T-cell (primary cell): ENCODE measurements at regions not wholly inside any gene's neighbourhood (a gene's known extent, or its start where the extent isn't known, plus 50 kb on each side); places are given as distances from the start of the nearest gene placed in this dataset.

Experiments used
- ATAC-seq, 4 experiments: fragments of 200-7000 bp in 3 of 4; fragments of 150-1000 bp in 1 of 4; cut with Tn5 transposase; replicated peaks in 1 of 4; 1 replicate in 3 of 4; 2 replicates in 1 of 4; pipeline ENCODE4 v1.10.0; 2021; ENCODE audit warnings: moderate library complexity in 3 of 4, mild to moderate bottlenecking in 2 of 4, moderate number of reproducible peaks in 1 of 4
- CTCF ChIA-PET, 2 donors: fragments of 300-600 bp; sonication (Branson Sonifier 250); formaldehyde crosslinking; loops; one replicate each; lab custom pipeline; 2022; ENCODE audit warnings: antibody characterized with exemption in 2 of 2; lab: Charles Lee
- POLR2A ChIA-PET, 2 donors: fragments of 300-600 bp; sonication (Branson Sonifier 250); formaldehyde crosslinking; loops; one replicate each; lab custom pipeline; 2022; ENCODE audit warnings: antibody characterized with exemption in 2 of 2; lab: Charles Lee
- DNase-seq, 35 experiments: peaks; one replicate each; pipeline versions ENCODE4 v3.0.0 to v3.0.0-alpha.2; 2013 to 2023
- H3K27ac ChIP-seq: one replicate; pipeline ENCODE4 v1.5.1; 2013; ENCODE audit warnings: low read length
- H3K27me3 ChIP-seq, 2 experiments: replicated peaks in 1 of 2; 1 replicate in 1 of 2; 2 replicates in 1 of 2; pipeline versions ENCODE4 v1.6.1 to v1.7.0; 2013; ENCODE audit warnings: low read length in 1 of 2, mixed read lengths in 1 of 2; ENCODE audit not compliant: control insufficient read depth in 2 of 2, insufficient read depth in 2 of 2; ENCODE audit errors: extremely low read depth in 1 of 2
- H3K36me3 ChIP-seq, 2 donors: 1 replicate in 1 of 2; 2 replicates in 1 of 2; pipeline versions ENCODE4 v1.6.1 to v1.7.0; 2013; ENCODE audit warnings: low read length in 1 of 2; ENCODE audit not compliant: control insufficient read depth in 2 of 2, insufficient read depth in 1 of 2; ENCODE audit errors: extremely low read depth in 1 of 2
- H3K4me1 ChIP-seq, 2 experiments: 1 replicate in 1 of 2; 2 replicates in 1 of 2; pipeline versions ENCODE4 v1.6.1 to v1.7.0; 2013; ENCODE audit warnings: low read length in 2 of 2, mixed read lengths in 1 of 2; ENCODE audit not compliant: insufficient read depth in 2 of 2, control insufficient read depth in 1 of 2; ENCODE audit errors: extremely low read depth in 1 of 2
- H3K4me3 ChIP-seq, 2 donors: 1 replicate in 1 of 2; 2 replicates in 1 of 2; pipeline versions ENCODE4 v1.5.1 to v1.7.0; 2013; ENCODE audit warnings: mild to moderate bottlenecking in 2 of 2, low read length in 1 of 2, moderate library complexity in 1 of 2; ENCODE audit not compliant: control insufficient read depth in 1 of 2; ENCODE audit errors: extremely low read depth in 1 of 2
- H3K9me3 ChIP-seq: 2 replicates; pipeline ENCODE4 v1.7.0; 2013
- H3K27ac Mint-ChIP-seq, 2 donors: one replicate each; pipeline ENCODE4 v1.8.0; 2020 to 2021; ENCODE audit warnings: mild to moderate bottlenecking in 2 of 2, mixed read lengths in 2 of 2
- H3K27me3 Mint-ChIP-seq, 2 donors: one replicate each; pipeline ENCODE4 v1.8.0; 2021 to 2022; ENCODE audit warnings: mixed read lengths in 2 of 2
- H3K36me3 Mint-ChIP-seq: one replicate; pipeline ENCODE4 v1.8.0; 2021; ENCODE audit warnings: mixed read lengths
- H3K4me1 Mint-ChIP-seq, 3 donors: one replicate each; pipeline ENCODE4 v1.8.0; 2020 to 2022; ENCODE audit warnings: mixed read lengths in 3 of 3, mild to moderate bottlenecking in 1 of 3
- H3K4me3 Mint-ChIP-seq, 3 donors: one replicate each; pipeline ENCODE4 v1.8.0; 2020 to 2022; ENCODE audit warnings: mild to moderate bottlenecking in 3 of 3, mixed read lengths in 3 of 3, moderate library complexity in 3 of 3
- H3K9me3 Mint-ChIP-seq, 3 donors: one replicate each; pipeline ENCODE4 v1.8.0; 2020 to 2022; ENCODE audit warnings: mixed read lengths in 3 of 3
- WGBS: methylation state at CpG from one replicate; pipeline ENCODE4 v1.1.5; 2013; ENCODE audit warnings: missing lambda C conversion rate; ENCODE audit not compliant: insufficient coverage; 5-methylcytosine and 5-hydroxymethylcytosine counted together

DNA sequence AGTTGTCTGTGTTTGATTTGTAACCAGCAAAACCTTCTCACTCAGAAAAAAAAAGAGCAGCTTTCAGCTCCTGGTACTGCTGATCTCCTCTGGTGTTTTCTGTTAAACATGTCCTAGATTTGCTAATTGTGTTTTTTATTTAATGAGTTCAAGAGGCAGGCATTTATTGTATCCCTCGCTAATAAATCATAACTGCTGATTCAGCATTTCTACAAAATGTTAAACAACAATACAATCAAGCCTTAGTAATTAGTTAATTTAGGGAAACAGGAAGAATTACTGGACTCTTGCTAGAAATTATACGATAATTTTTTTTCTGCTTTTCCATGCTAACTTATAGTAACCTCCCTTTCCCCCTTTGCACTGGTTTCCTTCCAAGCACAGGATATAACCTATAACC, 66.8 kb upstream of the NRP1 start:
- Mint-ChIP-seq H3K36me3 (no peaks in the 10 kb centered on the region), H3K27ac (no peak overlapping the region), H3K4me3 (no peak overlapping the region), H3K9me3 (peaks cover 0 to 16% (median 14%) of the 10 kb centered on the region in 3 donors), H3K27me3 (peaks cover 15 to 23% of the 10 kb centered on the region in 2 donors), H3K4me1 (no peaks in the 10 kb centered on the region)
- ATAC-seq: no peak
- Histone ChIP-seq H3K27me3 (peaks cover 0 to 4% of the 10 kb centered on the region in 2 experiments), H3K9me3 (no peaks in the 10 kb centered on the region), H3K27ac (no peak overlapping the region), H3K4me1 (no peaks in the 10 kb centered on the region), H3K4me3 (no peak overlapping the region), H3K36me3 (no peaks in the 10 kb centered on the region)
- no CpG with 5 or more reads among the region's 2 CpGs for WGBS
- POLR2A ChIA-PET: no interaction called here
- no peak for DNase-seq
- CTCF ChIA-PET: no interaction called here

DNA sequence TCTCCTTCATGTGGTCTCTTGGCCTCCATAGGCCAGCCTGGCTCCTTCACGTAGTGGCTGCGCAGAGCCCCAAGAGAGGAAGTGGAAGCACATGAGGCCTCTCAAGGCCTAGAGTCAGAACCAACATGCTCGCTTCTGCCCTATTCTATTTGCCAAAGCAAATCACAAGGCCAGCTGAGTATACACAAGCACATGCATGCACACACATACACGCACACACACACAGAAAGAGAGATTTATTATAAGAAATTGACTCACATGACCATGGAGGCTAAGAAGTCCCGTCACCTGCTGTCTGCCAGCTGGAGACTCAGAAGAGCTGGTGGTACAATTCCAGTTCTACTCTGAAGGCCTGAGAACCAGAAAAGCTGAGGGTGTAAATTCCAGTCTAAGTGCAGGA, 64.3 kb upstream of the NRP1 start:
- Mint-ChIP-seq H3K4me1 (no peaks in the 10 kb centered on the region), H3K9me3 (peaks cover 0 to 17% (median 14%) of the 10 kb centered on the region in 3 donors), H3K4me3 (no peak overlapping the region), H3K27me3 (peaks cover 14 to 15% of the 10 kb centered on the region in 2 donors), H3K36me3 (no peaks in the 10 kb centered on the region), H3K27ac (no peak overlapping the region)
- no peak for DNase-seq
- Histone ChIP-seq H3K27me3 (peaks cover 0 to 4% of the 10 kb centered on the region in 2 experiments), H3K9me3 (no peaks in the 10 kb centered on the region), H3K36me3 (no peaks in the 10 kb centered on the region), H3K27ac (no peak overlapping the region), H3K4me3 (no peak overlapping the region), H3K4me1 (no peaks in the 10 kb centered on the region)
- CTCF ChIA-PET: no interaction called here
- ATAC-seq: no peak
- 92% methylated on average over 2 of the region's 5 CpGs for WGBS
- POLR2A ChIA-PET: no interaction called here

DNA sequence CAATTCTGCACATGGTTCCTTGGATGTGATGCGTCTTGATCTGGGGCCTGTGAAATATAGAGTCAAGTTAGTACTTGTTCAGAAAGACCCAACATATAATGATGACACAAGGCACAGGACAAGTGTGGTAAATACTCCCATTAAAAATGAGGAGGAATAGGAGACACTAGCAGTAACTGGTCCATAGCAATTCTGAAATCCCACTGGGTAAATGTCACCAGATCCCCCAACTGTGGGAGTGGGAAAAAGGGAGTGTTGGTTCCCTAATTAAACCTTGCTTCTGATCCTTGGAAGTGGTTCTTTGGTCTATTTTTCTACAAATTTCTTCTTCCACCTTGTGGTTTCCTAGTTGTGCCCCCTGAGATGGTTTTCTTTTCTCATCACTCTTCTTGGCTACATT, 62.5 kb upstream of the NRP1 start:
- no peaks in the 10 kb centered on the region for H3K36me3 ChIP-seq
- DNase-seq (no peak), ATAC-seq (no peak)
- H3K27me3 ChIP-seq: peaks cover 0 to 2% of the 10 kb centered on the region in 2 experiments
- H3K27ac ChIP-seq: no peak overlapping the region
- ChIA-PET CTCF (no interaction called here), POLR2A (no interaction called here)
- H3K27ac Mint-ChIP-seq: no peak overlapping the region
- H3K27me3 Mint-ChIP-seq: peaks cover 8 to 9% of the 10 kb centered on the region in 2 donors
- no peak overlapping the region for H3K4me3 ChIP-seq
- WGBS: no CpG with 5 or more reads among the region's 1 CpG
- H3K9me3 Mint-ChIP-seq: peaks cover 0 to 17% (median 14%) of the 10 kb centered on the region in 3 donors
- no peak overlapping the region for H3K4me3 Mint-ChIP-seq
- H3K36me3 Mint-ChIP-seq: no peaks in the 10 kb centered on the region
- no peaks in the 10 kb centered on the region for H3K4me1 Mint-ChIP-seq
- no peaks in the 10 kb centered on the region for H3K9me3 ChIP-seq
- H3K4me1 ChIP-seq: no peaks in the 10 kb centered on the region

DNA sequence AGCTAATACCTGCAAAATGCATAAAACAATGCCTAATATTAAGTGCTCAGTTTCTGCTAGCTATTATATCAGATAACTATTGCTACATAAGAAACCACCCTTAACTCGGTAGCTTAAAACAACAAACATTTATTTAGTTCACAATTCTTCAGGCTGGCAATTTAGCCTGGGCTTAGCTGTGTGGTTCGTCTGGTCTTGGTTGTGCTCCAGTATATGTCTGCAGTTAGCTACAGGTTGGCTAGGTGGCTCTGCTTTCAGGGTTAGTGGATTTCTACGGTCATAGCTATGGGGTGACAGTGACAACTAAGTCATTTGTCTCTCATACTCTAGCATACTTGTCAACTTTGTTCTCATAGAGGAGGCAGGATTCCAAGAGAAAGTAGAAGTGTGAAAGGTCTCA, 61.8 kb upstream of the NRP1 start:
- Mint-ChIP-seq H3K27ac (no peak overlapping the region), H3K36me3 (no peaks in the 10 kb centered on the region), H3K4me1 (no peaks in the 10 kb centered on the region), H3K9me3 (peaks cover 0 to 17% (median 14%) of the 10 kb centered on the region in 3 donors), H3K4me3 (no peak overlapping the region), H3K27me3 (peaks cover 8 to 10% of the 10 kb centered on the region in 2 donors)
- Histone ChIP-seq H3K4me1 (no peaks in the 10 kb centered on the region), H3K9me3 (no peaks in the 10 kb centered on the region), H3K36me3 (no peaks in the 10 kb centered on the region), H3K27me3 (peaks cover 0 to 2% of the 10 kb centered on the region in 2 experiments), H3K27ac (no peak overlapping the region), H3K4me3 (no peak overlapping the region)
- DNase-seq (no peak), ATAC-seq (no peak)
- no CpG with 5 or more reads among the region's 3 CpGs for WGBS
- ChIA-PET CTCF (interaction anchor here in 1 of 2 donors (0.6 kb wide), 1 partner anchor 760 kb away, joined by 3 read pairs; no protein-coding TSS in a partner anchor), POLR2A (interaction anchor here in 1 of 2 donors (0.7 kb wide), 1 partner anchor 13 kb away, joined by 3 read pairs; no protein-coding TSS in a partner anchor)

DNA sequence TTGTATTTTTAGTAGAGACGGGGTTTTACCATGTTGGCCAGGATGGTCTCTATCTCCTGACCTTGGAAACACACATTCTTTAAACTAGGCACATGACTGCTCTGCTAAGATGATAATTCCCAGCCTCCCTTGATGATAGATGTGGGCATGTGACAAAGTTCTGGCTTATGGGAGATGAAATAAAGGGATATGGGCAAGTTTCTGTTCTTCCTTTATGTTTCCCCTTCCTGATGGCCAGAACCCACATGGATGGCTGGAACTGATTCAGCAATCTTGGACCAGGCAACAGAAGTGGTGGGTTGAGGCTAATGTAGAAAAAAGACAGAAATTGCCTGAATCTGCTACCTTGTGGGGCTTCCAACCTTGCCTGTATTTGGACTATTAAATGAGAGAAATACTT, 60.7 kb upstream of the NRP1 start:
- no peak for ATAC-seq
- no peaks in the 10 kb centered on the region for H3K4me1 Mint-ChIP-seq

DNA sequence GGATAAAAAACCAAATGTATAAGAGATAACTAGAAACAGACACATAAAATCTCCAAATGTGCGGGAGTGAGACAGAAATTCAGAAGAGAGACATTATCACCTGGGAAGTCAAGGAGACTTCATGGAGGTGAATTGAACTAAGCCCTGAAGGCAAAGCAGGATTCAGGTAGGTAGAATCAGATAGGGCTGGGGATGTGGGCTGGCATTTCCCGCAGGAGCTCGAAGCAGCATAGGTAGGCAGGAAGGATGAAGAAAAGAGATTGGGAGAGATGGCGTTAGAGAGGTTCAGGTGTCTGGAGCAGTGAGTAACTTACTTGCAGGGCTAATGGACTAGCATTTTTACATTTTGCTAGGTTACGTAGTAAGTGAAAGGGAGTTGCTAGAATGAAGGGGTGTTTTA, 58.2 kb upstream of the NRP1 start:
- Histone ChIP-seq H3K9me3 (no peaks in the 10 kb centered on the region), H3K4me3 (no peak overlapping the region), H3K36me3 (no peaks in the 10 kb centered on the region), H3K27me3 (peaks cover 0 to 7% of the 10 kb centered on the region in 2 experiments), H3K4me1 (no peaks in the 10 kb centered on the region), H3K27ac (no peak overlapping the region)
- POLR2A ChIA-PET: no interaction called here
- no peaks in the 10 kb centered on the region for H3K36me3 Mint-ChIP-seq
- peaks cover 0 to 14% (median 13%) of the 10 kb centered on the region in 3 donors for H3K9me3 Mint-ChIP-seq
- CTCF ChIA-PET: no interaction called here
- no peaks in the 10 kb centered on the region for H3K4me1 Mint-ChIP-seq
- ATAC-seq (no peak), DNase-seq (no peak)
- H3K4me3 Mint-ChIP-seq: no peak overlapping the region
- peaks cover 19 to 22% of the 10 kb centered on the region in 2 donors for H3K27me3 Mint-ChIP-seq
- WGBS: 81% methylated on average over 4 of the region's 5 CpGs
- H3K27ac Mint-ChIP-seq: no peak overlapping the region

More for the DNA sequence above, 60.7 kb upstream of the NRP1 start:
- Mint-ChIP-seq H3K36me3 (no peaks in the 10 kb centered on the region), H3K9me3 (peaks cover 0 to 17% (median 14%) of the 10 kb centered on the region in 3 donors), H3K27me3 (peaks cover 8 to 10% of the 10 kb centered on the region in 2 donors), H3K4me3 (no peak overlapping the region), H3K27ac (no peak overlapping the region)
- peaks cover 0 to 2% of the 10 kb centered on the region in 2 experiments for H3K27me3 ChIP-seq
- ChIA-PET POLR2A (no interaction called here), CTCF (no interaction called here)
- DNase-seq: no peak
- H3K9me3 ChIP-seq: no peaks in the 10 kb centered on the region
- no peaks in the 10 kb centered on the region for H3K4me1 ChIP-seq
- no peak overlapping the region for H3K4me3 ChIP-seq
- no CpG with 5 or more reads among the region's 1 CpG for WGBS
- no peak overlapping the region for H3K27ac ChIP-seq
- H3K36me3 ChIP-seq: no peaks in the 10 kb centered on the region
